ENCODE measurements at regions not wholly inside any gene's neighbourhood (a gene's known extent, or its start where the extent isn't known, plus 50 kb on each side); places are given as distances from the start of the nearest gene placed in this dataset.

DNA sequence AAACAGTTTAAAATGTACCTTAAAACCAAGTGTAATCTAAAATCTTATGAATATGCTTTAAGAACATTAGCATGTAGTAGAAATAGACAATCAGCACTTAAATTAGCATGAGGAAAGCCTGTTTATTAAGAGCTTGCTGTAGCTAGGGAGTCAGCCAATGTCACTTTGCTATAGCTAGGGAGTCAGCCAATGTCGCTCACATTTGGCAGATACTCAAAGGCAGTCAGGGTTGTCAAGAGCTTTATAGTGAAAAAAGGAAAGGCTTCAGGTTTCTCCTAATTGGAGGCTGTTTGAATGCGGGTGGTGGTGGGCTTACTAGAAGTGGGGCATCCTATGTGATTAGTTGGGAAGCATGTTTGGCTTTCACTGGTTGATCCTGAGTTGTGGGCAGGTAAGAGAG, 226.2 kb upstream of the DGKB start:
- intact Hi-C loops (cut with micrococcal nuclease), result loop anchor here (5.0 to 10.0 kb wide), 2 partner anchors 376 to 954 kb away; no protein-coding TSS in a partner anchor
- POLR2A ChIA-PET, result no interaction called here
- CTCF ChIA-PET, result interaction anchor here (0.9 to 2.0 kb wide), 2 partner anchors 10 to 112 kb away, joined by 5 to 6 read pairs; no protein-coding TSS in a partner anchor
- Histone ChIP-seq H3K27ac (ENCODE audit: insufficient read depth, low read depth, low read length) (no peak overlapping the region), H3K9me1 (replicated peaks; ENCODE audit: control insufficient read depth, extremely low read depth, insufficient read depth, low read length) (no peaks in the 10 kb centered on the region), H2AFZ (ENCODE audit: low read depth, low read length) (no peak overlapping the region), H4K20me1 (replicated peaks; ENCODE audit: control insufficient read depth, extremely low read depth, insufficient read depth, low read length) (no peaks in the 10 kb centered on the region), H3K27me3 (ENCODE audit: control insufficient read depth in 2 of 2, insufficient read depth in 2 of 2, low read length in 2 of 2) (no peaks in the 10 kb centered on the region), H3K36me3 (ENCODE audit: control insufficient read depth in 2 of 2, extremely low read depth in 1 of 2, insufficient read depth in 2 of 2, low read length in 2 of 2) (no peaks in the 10 kb centered on the region), H3K79me2 (ENCODE audit: control insufficient read depth, insufficient read depth, low read length) (no peaks in the 10 kb centered on the region), H3K4me3 (replicated peaks in 1 of 3; ENCODE audit: insufficient read depth in 1 of 3, low read depth in 1 of 3, low read length in 3 of 3) (no peak overlapping the region), H3K9me3 (replicated peaks; ENCODE audit: control insufficient read depth, insufficient read depth, low read length) (no peaks in the 10 kb centered on the region), H3K4me1 (ENCODE audit: control insufficient read depth, extremely low read depth, insufficient read depth, low read length) (peaks cover 39% of the 10 kb centered on the region), H3K4me2 (ENCODE audit: insufficient read depth, low read length) (no peak overlapping the region), H3K9ac (replicated peaks; ENCODE audit: extremely low read depth, insufficient read depth, low read length) (no peak overlapping the region)
- BruUV-seq (replicated peaks), result no TSS peak
- DNase-seq (ENCODE audit: low read depth, low spot score) (no peak), FAIRE-seq (no peak)
- dilution Hi-C loops (cut with MboI; ENCODE audit: extremely low pct_ligation_motif_present, low sequenced_read_pairs), result no loop called here
- TF ChIP-seq, protein P1, sequence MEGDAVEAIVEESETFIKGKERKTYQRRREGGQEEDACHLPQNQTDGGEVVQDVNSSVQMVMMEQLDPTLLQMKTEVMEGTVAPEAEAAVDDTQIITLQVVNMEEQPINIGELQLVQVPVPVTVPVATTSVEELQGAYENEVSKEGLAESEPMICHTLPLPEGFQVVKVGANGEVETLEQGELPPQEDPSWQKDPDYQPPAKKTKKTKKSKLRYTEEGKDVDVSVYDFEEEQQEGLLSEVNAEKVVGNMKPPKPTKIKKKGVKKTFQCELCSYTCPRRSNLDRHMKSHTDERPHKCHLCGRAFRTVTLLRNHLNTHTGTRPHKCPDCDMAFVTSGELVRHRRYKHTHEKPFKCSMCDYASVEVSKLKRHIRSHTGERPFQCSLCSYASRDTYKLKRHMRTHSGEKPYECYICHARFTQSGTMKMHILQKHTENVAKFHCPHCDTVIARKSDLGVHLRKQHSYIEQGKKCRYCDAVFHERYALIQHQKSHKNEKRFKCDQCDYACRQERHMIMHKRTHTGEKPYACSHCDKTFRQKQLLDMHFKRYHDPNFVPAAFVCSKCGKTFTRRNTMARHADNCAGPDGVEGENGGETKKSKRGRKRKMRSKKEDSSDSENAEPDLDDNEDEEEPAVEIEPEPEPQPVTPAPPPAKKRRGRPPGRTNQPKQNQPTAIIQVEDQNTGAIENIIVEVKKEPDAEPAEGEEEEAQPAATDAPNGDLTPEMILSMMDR (IDR thresholded peaks at IDR 0.05; ENCODE audit: extremely low read depth in 1 of 2, insufficient read depth in 1 of 2, low read depth in 1 of 2, low read length in 2 of 2), result no peak
- TF ChIP-seq FOS (IDR thresholded peaks at IDR 0.05; ENCODE audit: borderline replicate concordance, insufficient read depth, low read length) (no peak), POLR2A (IDR thresholded peaks at IDR 0.05; ENCODE audit: low read depth, low read length) (no peak), GATA2 (IDR thresholded peaks at IDR 0.05; ENCODE audit: insufficient read depth, insufficient read length, low read depth, low read length) (no peak), MYC (IDR thresholded peaks at IDR 0.05; ENCODE audit: low read depth, low read length) (no peak), POLR2AphosphoS5 (IDR thresholded peaks at IDR 0.05; ENCODE audit: insufficient read depth, low read depth, low read length) (no peak), JUN (IDR thresholded peaks at IDR 0.05; ENCODE audit: borderline replicate concordance, insufficient read depth, insufficient read length, low read depth) (no peak), EZH2 (IDR thresholded peaks at IDR 0.05; ENCODE audit: borderline replicate concordance, low read depth, low read length, severe bottlenecking) (no peak)
- TF ChIP-seq, protein P2, sequence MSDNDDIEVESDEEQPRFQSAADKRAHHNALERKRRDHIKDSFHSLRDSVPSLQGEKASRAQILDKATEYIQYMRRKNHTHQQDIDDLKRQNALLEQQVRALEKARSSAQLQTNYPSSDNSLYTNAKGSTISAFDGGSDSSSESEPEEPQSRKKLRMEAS (IDR thresholded peaks at IDR 0.05; ENCODE audit: insufficient read depth, insufficient read length), result no peak
